Mesodermal cell (in vitro differentiated cells): ENCODE measurements at regions not wholly inside any gene's neighbourhood (a gene's known extent, or its start where the extent isn't known, plus 50 kb on each side); places are given as distances from the start of the nearest gene placed in this dataset.
"Not testable (repeated sequence)": the region's sequence is repeated elsewhere in the genome, so short reads cannot be mapped to it uniquely, and the experiment has no call there.

Experiments
- H3K27ac ChIP-seq: 2 replicates; pipeline ENCODE4 v1.7.0; 2013; ENCODE audit warnings: mild to moderate bottlenecking, low read depth, low read length, moderate library complexity; ENCODE audit not compliant: severe bottlenecking
- H3K36me3 ChIP-seq: 2 replicates; pipeline ENCODE4 v1.7.1; 2013; ENCODE audit warnings: mild to moderate bottlenecking, low read length, moderate library complexity; ENCODE audit not compliant: control insufficient read depth, insufficient read depth
- H3K4me1 ChIP-seq: one replicate; pipeline ENCODE4 v1.7.1; 2013; ENCODE audit warnings: mild to moderate bottlenecking, low read length; ENCODE audit not compliant: insufficient read depth, control insufficient read depth, poor library complexity, severe bottlenecking
- H3K4me3 ChIP-seq: 2 replicates; pipeline ENCODE4 v1.7.0; 2013; ENCODE audit warnings: low read length, control low read depth, mild to moderate bottlenecking; ENCODE audit not compliant: insufficient read depth, poor library complexity, severe bottlenecking; ENCODE audit errors: extremely low read depth
- H3K9me3 ChIP-seq: 2 replicates; pipeline ENCODE4 v1.7.1; 2013; ENCODE audit warnings: mild to moderate bottlenecking, low read length, moderate library complexity; ENCODE audit not compliant: control insufficient read depth
- WGBS, 2 experiments: methylation state at CpG; one replicate each; pipeline ENCODE4 v1.1.5; 2013; ENCODE audit warnings: missing lambda C conversion rate in 2 of 2; ENCODE audit not compliant: insufficient coverage in 2 of 2; 5-methylcytosine and 5-hydroxymethylcytosine counted together

DNA sequence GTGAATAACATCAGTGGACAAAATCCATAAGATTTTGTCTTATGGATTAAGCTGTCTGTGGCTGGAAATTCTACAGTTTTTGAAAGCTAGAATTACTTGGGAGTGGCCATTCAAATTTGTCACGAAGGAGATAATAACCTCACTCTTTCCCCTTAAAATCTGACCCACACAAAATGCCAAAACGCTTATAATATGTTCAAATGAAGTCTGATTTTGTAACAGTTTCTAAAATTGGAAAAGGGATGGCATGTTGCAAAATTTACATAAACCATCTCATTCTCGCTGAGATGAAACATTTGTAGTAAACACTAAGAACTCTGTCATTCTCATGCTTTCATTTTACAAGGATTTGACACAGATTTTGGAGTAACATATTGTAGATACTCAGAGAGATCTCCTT, 112.7 kb downstream of the GJA1 start:
- Histone ChIP-seq H3K27ac (no peak overlapping the region), H3K9me3 (no peaks in the 10 kb centered on the region), H3K4me1 (no peaks in the 10 kb centered on the region), H3K36me3 (no peaks in the 10 kb centered on the region), H3K4me3 (no peak overlapping the region)
- no CpG with 5 or more reads among the region's 3 CpGs for WGBS, 2 experiments

DNA sequence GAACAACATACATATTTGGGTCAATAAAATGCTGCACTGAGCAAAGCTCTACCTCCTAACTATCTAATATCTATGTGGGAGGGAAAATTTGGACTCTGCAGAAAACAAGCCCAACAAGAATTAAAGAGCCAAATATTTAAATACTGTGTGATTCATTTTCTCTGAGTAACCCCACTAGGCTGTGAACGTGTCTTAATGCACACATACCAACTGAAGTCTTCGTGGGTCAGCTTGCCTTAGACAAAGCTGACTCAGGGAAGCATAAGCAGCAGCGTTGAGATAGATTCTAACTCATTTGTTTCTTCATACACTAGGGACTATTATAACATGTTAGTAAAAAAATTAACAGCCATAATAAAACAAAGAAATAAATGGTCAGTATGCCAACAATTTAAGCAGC, 114.3 kb downstream of the GJA1 start:
- no peaks in the 10 kb centered on the region for H3K9me3 ChIP-seq
- WGBS, 2 experiments, result 82 to 100% methylated on average over 2 of the region's 3 CpGs
- H3K4me1 ChIP-seq, result no peaks in the 10 kb centered on the region
- H3K36me3 ChIP-seq, result no peaks in the 10 kb centered on the region
- H3K27ac ChIP-seq, result no peak overlapping the region
- no peak overlapping the region for H3K4me3 ChIP-seq

DNA sequence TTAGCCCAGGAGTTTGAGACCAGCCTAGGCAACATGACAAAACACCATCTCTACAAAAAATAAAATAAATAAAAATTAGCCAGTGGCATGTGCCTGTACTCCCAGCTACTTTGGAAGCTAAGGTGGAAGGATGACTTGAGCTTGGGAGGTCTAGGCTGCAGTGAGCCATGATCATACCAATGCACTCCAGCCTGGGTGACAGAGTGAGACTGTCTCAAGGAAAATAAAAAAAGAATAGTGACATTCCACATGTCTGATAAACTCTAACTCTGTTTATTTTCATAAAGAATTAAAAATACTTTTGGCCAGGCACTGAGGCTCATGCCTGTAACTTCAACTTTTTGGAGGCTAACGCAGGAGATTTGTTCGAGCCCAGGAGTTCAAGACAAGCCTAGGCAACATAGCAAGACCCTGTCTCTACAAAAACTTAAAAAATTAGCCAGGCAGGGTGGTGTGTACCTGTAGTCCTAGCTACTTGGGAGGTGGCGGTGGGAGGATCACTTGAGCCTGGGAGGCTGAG, 115.1 kb downstream of the GJA1 start:
- no peaks in the 10 kb centered on the region for H3K36me3 ChIP-seq
- no peaks in the 10 kb centered on the region for H3K9me3 ChIP-seq
- no peak overlapping the region for H3K4me3 ChIP-seq
- no peaks in the 10 kb centered on the region for H3K4me1 ChIP-seq
- WGBS, 2 experiments, result 94 to 100% methylated on average over 1 to 3 of the region's 3 CpGs
- H3K27ac ChIP-seq, result no peak overlapping the region

DNA sequence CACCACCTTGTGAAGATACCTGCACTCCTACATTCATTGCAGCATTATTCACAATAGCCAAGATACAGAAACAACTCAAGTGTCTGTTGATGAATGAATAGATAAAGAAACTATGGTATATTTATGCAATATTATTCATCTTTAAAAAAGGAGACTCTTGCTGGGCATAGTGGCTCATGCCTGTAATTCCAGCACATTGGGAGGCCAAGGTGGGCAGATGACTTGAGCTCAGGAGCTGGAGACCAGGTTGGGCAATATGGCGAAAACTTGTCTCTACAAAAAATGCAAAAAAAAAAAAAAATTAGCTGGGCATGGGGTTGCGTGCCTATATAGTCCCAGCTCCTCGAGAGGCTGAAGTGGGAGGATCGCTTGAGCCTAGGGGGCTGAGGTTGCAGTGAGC, 119.8 kb downstream of the GJA1 start:
- WGBS, 2 experiments, result 95 to 100% methylated on average over 2 to 4 of the region's 4 CpGs
- Histone ChIP-seq H3K27ac (no peak overlapping the region), H3K4me3 (no peak overlapping the region), H3K36me3 (no peaks in the 10 kb centered on the region), H3K4me1 (no peaks in the 10 kb centered on the region), H3K9me3 (no peaks in the 10 kb centered on the region)

DNA sequence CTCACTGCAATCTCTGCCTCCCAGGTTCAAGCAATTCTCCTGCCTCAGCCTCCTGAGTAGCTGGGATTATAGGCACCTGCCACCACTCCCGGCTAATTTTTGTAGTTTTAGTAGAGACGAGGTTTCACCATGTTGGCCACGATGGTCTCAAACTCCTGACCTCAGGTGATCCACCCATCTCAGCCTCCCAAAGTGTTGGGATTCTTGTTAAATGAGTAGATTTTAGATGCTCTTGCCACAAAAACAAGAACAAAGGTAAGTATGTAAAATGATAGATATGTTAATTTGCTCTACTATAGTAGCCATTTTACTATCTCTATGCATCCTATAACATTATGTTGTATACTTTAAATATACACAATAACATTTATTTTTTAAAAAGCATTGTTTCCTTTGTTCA, 120.7 kb downstream of the GJA1 start:
- not testable (repeated sequence) for H3K9me3 ChIP-seq, H3K4me3 ChIP-seq, H3K4me1 ChIP-seq, H3K36me3 ChIP-seq, H3K27ac ChIP-seq
- WGBS, 2 experiments, result no CpG with 5 or more reads among the region's 3 CpGs

DNA sequence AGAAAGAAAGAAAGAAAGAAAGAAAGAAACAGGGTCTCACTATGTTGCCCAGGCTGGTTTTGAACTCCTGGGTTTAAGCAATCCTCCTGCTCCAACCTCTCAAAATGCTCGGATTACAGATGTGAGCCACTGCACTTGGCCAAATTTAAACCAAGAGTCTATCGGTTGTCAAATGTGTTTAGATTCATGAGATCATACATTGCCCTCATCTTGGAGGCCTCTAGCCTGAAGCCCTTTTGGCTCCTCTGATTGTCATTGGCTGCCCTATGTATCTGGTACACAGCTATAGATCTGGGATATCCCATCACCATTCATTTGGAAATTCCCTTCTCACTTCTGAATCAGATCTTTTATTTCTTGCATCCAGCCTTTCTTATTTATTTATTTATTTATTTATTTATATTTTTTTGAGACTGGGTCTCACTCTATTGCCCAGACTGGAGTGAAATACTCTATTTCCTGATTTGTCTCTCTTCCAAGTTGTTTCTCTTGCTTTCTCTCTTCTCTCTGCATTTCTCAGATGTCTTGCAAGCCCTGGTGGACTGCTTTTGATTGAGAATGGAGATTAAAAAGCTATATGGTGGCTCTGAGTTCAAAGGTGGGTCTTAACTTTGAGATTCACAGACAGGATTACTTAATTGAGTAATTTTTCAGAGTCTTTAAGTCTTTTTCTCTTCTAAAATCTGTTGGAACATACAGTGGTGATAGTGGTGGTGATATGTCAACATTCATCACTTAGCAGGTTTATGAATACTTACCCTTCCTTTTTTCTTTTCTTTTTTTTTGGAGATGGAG, 121.9 kb downstream of the GJA1 start:
- Histone ChIP-seq H3K4me1 (no peaks in the 10 kb centered on the region), H3K4me3 (no peak overlapping the region), H3K9me3 (no peaks in the 10 kb centered on the region), H3K27ac (no peak overlapping the region), H3K36me3 (no peaks in the 10 kb centered on the region)
- 76 to 100% methylated on average over 2 of the region's 2 CpGs for WGBS, 2 experiments

DNA sequence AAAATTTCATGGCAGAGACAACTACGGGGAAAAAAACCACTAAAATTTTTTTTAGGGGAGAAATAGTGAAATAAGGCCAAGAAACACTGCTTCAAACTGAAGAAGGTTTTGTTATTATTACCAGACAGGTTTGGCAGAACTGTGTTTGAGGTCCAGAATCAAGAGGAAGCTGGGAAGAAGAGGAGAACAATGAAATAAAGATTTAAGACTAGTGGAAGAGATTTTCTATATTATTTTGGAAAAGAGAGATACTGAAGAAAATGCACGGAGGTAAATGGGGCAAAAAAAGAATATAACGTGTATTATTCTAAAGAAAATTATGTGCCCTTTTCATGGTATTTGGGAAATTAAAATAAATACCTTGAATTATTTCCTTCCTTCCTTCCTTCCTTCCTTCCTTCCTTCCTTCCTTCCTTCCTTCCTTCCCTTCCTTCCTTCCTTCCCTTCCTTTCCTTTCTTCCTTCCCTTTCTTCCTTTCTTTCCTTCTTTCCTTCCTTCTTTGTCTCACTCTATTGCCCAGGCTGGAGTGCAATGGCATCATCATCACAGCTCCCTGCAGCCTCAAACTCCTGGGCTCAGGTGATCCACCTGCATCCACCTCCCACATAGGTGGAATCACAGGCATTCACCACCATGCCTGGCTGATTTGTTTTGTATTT, 124.3 kb downstream of the GJA1 start:
- Histone ChIP-seq H3K4me3 (no peak overlapping the region), H3K27ac (no peak overlapping the region), H3K4me1 (no peaks in the 10 kb centered on the region), H3K36me3 (no peaks in the 10 kb centered on the region), H3K9me3 (peaks cover 7% of the 10 kb centered on the region)
- 100% methylated on average over 1 of the region's 3 CpGs; no CpG with 5 or more reads in 1 of the 2 experiments for WGBS, 2 experiments

DNA sequence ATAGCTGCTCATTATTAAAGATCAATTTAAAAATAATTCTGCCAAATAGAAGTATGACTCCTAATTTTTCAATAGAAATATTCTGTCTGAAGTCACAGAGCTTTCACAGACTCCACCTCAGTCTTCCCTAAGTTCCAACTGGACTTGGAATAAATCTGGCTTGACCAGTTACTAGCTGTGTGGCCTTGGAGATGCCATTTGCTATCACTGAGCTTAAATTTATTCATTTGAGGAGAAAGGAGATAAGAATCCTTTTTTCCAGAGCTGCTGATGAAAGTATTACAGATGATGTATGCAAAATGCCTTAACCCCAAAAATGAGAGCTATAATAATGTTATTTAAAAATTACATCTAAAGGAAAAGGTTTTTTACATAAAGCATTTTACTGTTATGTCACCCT, 125.0 kb downstream of the GJA1 start:
- Histone ChIP-seq H3K36me3 (no peaks in the 10 kb centered on the region), H3K9me3 (peaks cover 14% of the 10 kb centered on the region), H3K4me3 (no peak overlapping the region), H3K4me1 (no peaks in the 10 kb centered on the region), H3K27ac (no peak overlapping the region)

DNA sequence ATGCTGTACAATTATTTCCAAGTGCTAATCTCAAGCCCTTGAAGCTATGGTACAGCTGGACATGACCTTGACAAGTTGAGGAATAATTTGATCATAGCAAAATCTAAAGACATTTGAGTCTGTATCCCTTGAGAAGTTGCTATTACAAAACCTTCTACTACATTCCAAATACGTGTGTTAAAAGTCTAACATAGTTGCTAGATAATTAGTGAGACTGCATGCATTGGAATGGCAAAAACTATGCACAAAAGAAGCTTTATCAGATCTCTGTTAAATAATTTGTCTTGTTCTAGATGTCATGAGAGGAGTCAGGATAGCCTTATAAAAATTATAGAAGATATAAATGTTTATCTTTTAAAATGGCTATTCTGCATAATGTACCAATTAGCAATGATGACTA, 127.8 kb downstream of the GJA1 start:
- no peaks in the 10 kb centered on the region for H3K36me3 ChIP-seq
- H3K27ac ChIP-seq, result no peak overlapping the region
- H3K4me3 ChIP-seq, result no peak overlapping the region
- H3K4me1 ChIP-seq, result no peaks in the 10 kb centered on the region
- no CpG with 5 or more reads among the region's 1 CpG for WGBS, 2 experiments
- H3K9me3 ChIP-seq, result peaks cover 16% of the 10 kb centered on the region

DNA sequence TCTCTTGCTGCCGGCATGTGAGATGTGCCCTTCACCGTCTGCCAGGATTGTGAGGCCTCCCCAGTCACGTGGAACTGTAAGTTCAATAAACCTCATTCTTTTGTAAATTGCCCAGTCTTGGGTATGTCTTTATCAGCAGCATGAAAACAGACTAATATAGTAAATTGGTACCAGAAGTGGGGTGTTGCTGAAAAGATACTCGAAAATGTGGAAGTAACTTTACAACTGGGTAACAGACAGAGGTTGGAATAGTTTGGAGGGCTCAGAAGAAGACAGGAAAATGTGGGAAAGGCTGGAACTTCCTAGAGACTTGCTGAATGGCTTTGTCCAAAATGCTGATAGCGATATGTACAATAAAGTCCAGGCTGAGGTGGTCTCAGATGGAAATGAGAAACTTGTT, 129.1 kb downstream of the GJA1 start:
- not testable (repeated sequence) for H3K4me3 ChIP-seq
- WGBS, 2 experiments, result 88 to 96% methylated on average over 3 to 4 of the region's 5 CpGs

DNA sequence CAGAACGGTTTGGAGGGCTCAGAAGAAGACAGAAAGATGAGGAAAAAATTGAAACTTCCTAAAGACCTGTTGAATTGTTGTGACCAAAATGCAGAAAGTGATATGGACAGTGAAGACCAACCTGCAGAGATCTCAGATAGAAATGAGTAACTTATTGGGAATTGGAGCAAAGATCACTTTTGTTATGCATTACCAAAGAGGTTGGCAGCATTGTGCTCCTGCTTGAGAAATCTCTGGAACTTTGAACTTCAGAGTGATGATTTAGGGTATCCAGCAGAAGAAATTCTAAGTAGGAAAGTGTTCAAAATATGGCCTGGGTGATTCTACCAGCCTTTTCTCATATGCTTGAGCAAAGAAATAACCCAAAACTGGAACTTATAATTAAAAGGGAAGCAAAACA, 136.0 kb downstream of the GJA1 start:
- no peaks in the 10 kb centered on the region for H3K9me3 ChIP-seq
- H3K36me3 ChIP-seq, result no peaks in the 10 kb centered on the region
- peaks cover 31% of the 10 kb centered on the region for H3K4me1 ChIP-seq
- H3K27ac ChIP-seq, result no peak overlapping the region
- WGBS, 2 experiments, result 94 to 100% methylated on average over 1 of the region's 1 CpG
- H3K4me3 ChIP-seq, result no peak overlapping the region

More for the DNA sequence above, 129.1 kb downstream of the GJA1 start:
- H3K9me3 ChIP-seq, result peaks cover 16% of the 10 kb centered on the region
- H3K36me3 ChIP-seq, H3K4me1 ChIP-seq, H3K27ac ChIP-seq: not testable (repeated sequence)
